B cell (primary cell): ENCODE measurements at regions not wholly inside any gene's neighbourhood (a gene's known extent, or its start where the extent isn't known, plus 50 kb on each side); places are given as distances from the start of the nearest gene placed in this dataset.
A peak's percentile ranks its signal among the peaks of the same experiment; 100 is the strongest.

Experiments used
- ATAC-seq: fragments of 200-7000 bp; cut with Tn5 transposase; one replicate; pipeline ENCODE4 v1.10.0; 2021; ENCODE audit warnings: low read depth, mild to moderate bottlenecking, moderate number of reproducible peaks, moderate library complexity
- CTCF ChIA-PET: fragments of 350-600 bp; sonication (Branson Sonifier 250); formaldehyde crosslinking; loops from one replicate; lab custom pipeline; 2021; ENCODE audit warnings: antibody characterized with exemption, inconsistent platforms; lab: Charles Lee
- POLR2A ChIA-PET: fragments of 350-600 bp; sonication (Branson Sonifier 250); formaldehyde crosslinking; loops from one replicate; lab custom pipeline; 2021; ENCODE audit warnings: antibody characterized with exemption; lab: Charles Lee
- DNase-seq: peaks from one replicate; pipeline ENCODE4 v3.0.0; 2013
- H2AFZ ChIP-seq: 2 replicates; pipeline ENCODE4 v1.6.1; 2012; ENCODE audit warnings: mild to moderate bottlenecking, low read depth, low read length; ENCODE audit not compliant: insufficient read depth, poor library complexity, severe bottlenecking
- H3K27ac ChIP-seq, 2 donors: 1 replicate in 1 of 2; 2 replicates in 1 of 2; pipeline ENCODE4 v1.5.1; 2012 to 2013; ENCODE audit warnings: low read length in 2 of 2, mild to moderate bottlenecking in 2 of 2, moderate library complexity in 1 of 2
- H3K27me3 ChIP-seq, 4 experiments: fragments of 200-600 bp in 1 of 4; sonication (generic) in 1 of 4; replicated peaks in 1 of 4; 1 replicate in 2 of 4; 2 replicates in 2 of 4; pipeline versions ENCODE4 v1.6.1 to v1.7.0; 2013 to 2016; ENCODE audit warnings: low read length in 3 of 4, mild to moderate bottlenecking in 2 of 4, mixed read lengths in 1 of 4, moderate library complexity in 1 of 4; ENCODE audit not compliant: insufficient read depth in 4 of 4, control insufficient read depth in 3 of 4; ENCODE audit errors: control extremely low read depth in 1 of 4
- H3K36me3 ChIP-seq, 2 experiments: replicated peaks in 1 of 2; 1 replicate in 1 of 2; 2 replicates in 1 of 2; pipeline versions ENCODE4 v1.6.1 to v1.7.1; 2013; ENCODE audit warnings: low read length in 1 of 2; ENCODE audit not compliant: insufficient read depth in 2 of 2, control insufficient read depth in 1 of 2; ENCODE audit errors: control extremely low read depth in 1 of 2, extremely low read depth in 1 of 2
- H3K4me1 ChIP-seq, 2 donors: fragments of 200-600 bp in 1 of 2; sonication (generic) in 1 of 2; 1 replicate in 1 of 2; 2 replicates in 1 of 2; pipeline versions ENCODE4 v1.5.1 to v1.6.1; 2013 to 2017; ENCODE audit warnings: low read length in 2 of 2; ENCODE audit not compliant: control insufficient read depth in 2 of 2, insufficient read depth in 2 of 2
- H3K4me2 ChIP-seq: replicated peaks from 2 replicates; pipeline ENCODE3; 2012; ENCODE audit warnings: mild to moderate bottlenecking, low read depth, low read length; ENCODE audit not compliant: poor library complexity, severe bottlenecking
- H3K4me3 ChIP-seq, 5 experiments: fragments of 200-600 bp in 1 of 5; sonication (generic) in 1 of 5; 1 replicate in 3 of 5; 2 replicates in 2 of 5; pipeline versions ENCODE4 v1.5.1 to v1.7.0; 2011 to 2016; ENCODE audit warnings: low read length in 4 of 5, mild to moderate bottlenecking in 4 of 5, low read depth in 2 of 5, control low read depth in 1 of 5, moderate library complexity in 1 of 5; ENCODE audit not compliant: insufficient read depth in 1 of 5; ENCODE audit errors: control extremely low read depth in 1 of 5, extremely low read depth in 1 of 5
- H3K79me2 ChIP-seq: fragments of 200-600 bp; sonication (generic); one replicate; pipeline ENCODE4 v1.6.0; 2016; ENCODE audit warnings: low read length; ENCODE audit not compliant: control insufficient read depth, insufficient read depth
- H3K9ac ChIP-seq: fragments of 200-600 bp; sonication (generic); 2 replicates; pipeline ENCODE4 v1.6.1; 2017; ENCODE audit warnings: mild to moderate bottlenecking, low read length, moderate library complexity
- H3K9me3 ChIP-seq, 3 donors: one replicate each; pipeline versions ENCODE4 v1.6.1 to v1.7.1; 2013; ENCODE audit warnings: low read length in 2 of 3; ENCODE audit not compliant: control insufficient read depth in 2 of 3, insufficient read depth in 1 of 3; ENCODE audit errors: control extremely low read depth in 1 of 3
- H4K20me1 ChIP-seq: 2 replicates; pipeline ENCODE4 v1.6.0; 2012; ENCODE audit warnings: mild to moderate bottlenecking, low read length; ENCODE audit not compliant: insufficient read depth, control insufficient read depth, poor library complexity, severe bottlenecking
- H3K27ac Mint-ChIP-seq: one replicate; pipeline ENCODE4 v1.8.0; 2021; ENCODE audit warnings: mixed read lengths
- H3K27me3 Mint-ChIP-seq: one replicate; pipeline ENCODE4 v1.8.0; 2021; ENCODE audit warnings: mixed read lengths
- H3K4me1 Mint-ChIP-seq: one replicate; pipeline ENCODE4 v1.8.0; 2021; ENCODE audit warnings: mixed read lengths
- H3K4me3 Mint-ChIP-seq: one replicate; pipeline ENCODE4 v1.8.0; 2021; ENCODE audit warnings: mixed read lengths
- H3K9me3 Mint-ChIP-seq: one replicate; pipeline ENCODE4 v1.8.0; 2022; ENCODE audit warnings: mixed read lengths; ENCODE audit not compliant: insufficient read depth
- CTCF ChIP-seq: fragments of 200-600 bp; IDR thresholded peaks from one replicate; pipeline ENCODE4 v1.8.0; 2022; ENCODE audit warnings: antibody characterized with exemption, mild to moderate bottlenecking
- EZH2 ChIP-seq: IDR thresholded peaks from 2 replicates; pipeline ENCODE4 v1.6.1; 2012; ENCODE audit warnings: borderline replicate concordance, low read depth, mild to moderate bottlenecking, moderate library complexity, low read length; ENCODE audit not compliant: insufficient read depth, poor library complexity, severe bottlenecking
- WGBS: methylation state at CpG from one replicate; pipeline ENCODE4 v1.1.5; 2013; ENCODE audit warnings: missing lambda C conversion rate; ENCODE audit not compliant: insufficient coverage; 5-methylcytosine and 5-hydroxymethylcytosine counted together
- intact Hi-C: fragments of 100-400 bp; cut with micrococcal nuclease; formaldehyde crosslinking; loops from one replicate; pipeline ENCODE4 v1.10.0; 2022

- POLR2A ChIA-PET, result no interaction called here
- DNase-seq (no peak), ATAC-seq (no peak)
- CTCF ChIA-PET, result interaction anchor here (1.3 to 1.6 kb wide), 2 partner anchors 10 to 67 kb away, joined by 5 to 6 read pairs; no protein-coding TSS in a partner anchor
- intact Hi-C loops, result loop anchor here (1.0 kb wide), 1 partner anchor 11 kb away; no protein-coding TSS in a partner anchor
- Histone ChIP-seq H2AFZ (no peak overlapping the region), H3K4me3 (no peak overlapping the region), H3K36me3 (no peaks in the 10 kb centered on the region), H3K4me2 (no peak overlapping the region), H3K27me3 (no peaks in the 10 kb centered on the region), H3K27ac (no peak overlapping the region), H3K79me2 (peaks cover 94% of the 10 kb centered on the region), H3K4me1 (peaks cover 32 to 50% of the 10 kb centered on the region in 2 donors), H4K20me1 (no peaks in the 10 kb centered on the region), H3K9me3 (peaks cover 0 to 6% (median 1%) of the 10 kb centered on the region in 3 donors), H3K9ac (no peak overlapping the region)
- Mint-ChIP-seq H3K27me3 (no peaks in the 10 kb centered on the region), H3K4me1 (peaks cover 70% of the 10 kb centered on the region), H3K27ac (peak overlapping the region; percentile 35), H3K4me3 (no peak overlapping the region), H3K9me3 (no peaks in the 10 kb centered on the region)
- WGBS, result 96% methylated on average over 4 of the region's 4 CpGs
- TF ChIP-seq EZH2 (no peak), CTCF (no peak)
Measured at GRCh38 chr14:71388862-71389261, 481.6 kb downstream of the PCNX1 start.

GRCh38 chr14:71394386-71394785, 487.1 kb downstream of the PCNX1 start:
- Histone ChIP-seq H3K79me2 (peaks cover 88% of the 10 kb centered on the region), H3K36me3 (no peaks in the 10 kb centered on the region), H3K27me3 (no peaks in the 10 kb centered on the region), H3K9me3 (peaks cover 0 to 6% (median 1%) of the 10 kb centered on the region in 3 donors), H2AFZ (no peak overlapping the region), H3K4me3 (no peak overlapping the region), H4K20me1 (no peaks in the 10 kb centered on the region), H3K4me1 (peaks cover 53 to 57% of the 10 kb centered on the region in 2 donors), H3K9ac (no peak overlapping the region), H3K27ac (peak overlapping the region; percentile 9 to 97), H3K4me2 (no peak overlapping the region)
- DNase-seq (no peak), ATAC-seq (no peak)
- ChIA-PET CTCF (interaction anchor here (1.0 to 4.5 kb wide), 4 partner anchors 9 to 73 kb away, joined by 4 to 33 read pairs (median 9); no protein-coding TSS in a partner anchor), POLR2A (no interaction called here)
- WGBS, result no CpG with 5 or more reads among the region's 2 CpGs
- Mint-ChIP-seq H3K4me1 (peaks cover 81% of the 10 kb centered on the region), H3K9me3 (no peaks in the 10 kb centered on the region), H3K4me3 (no peak overlapping the region), H3K27ac (peak overlapping the region; percentile 38), H3K27me3 (no peaks in the 10 kb centered on the region)
- intact Hi-C loops, result no loop called here
- no peak for TF ChIP-seq CTCF
- TF ChIP-seq EZH2, result no peak
